ENCODE measurements at regions not wholly inside any gene's neighbourhood (a gene's known extent, or its start where the extent isn't known, plus 50 kb on each side); places are given as distances from the start of the nearest gene placed in this dataset.

DNA sequence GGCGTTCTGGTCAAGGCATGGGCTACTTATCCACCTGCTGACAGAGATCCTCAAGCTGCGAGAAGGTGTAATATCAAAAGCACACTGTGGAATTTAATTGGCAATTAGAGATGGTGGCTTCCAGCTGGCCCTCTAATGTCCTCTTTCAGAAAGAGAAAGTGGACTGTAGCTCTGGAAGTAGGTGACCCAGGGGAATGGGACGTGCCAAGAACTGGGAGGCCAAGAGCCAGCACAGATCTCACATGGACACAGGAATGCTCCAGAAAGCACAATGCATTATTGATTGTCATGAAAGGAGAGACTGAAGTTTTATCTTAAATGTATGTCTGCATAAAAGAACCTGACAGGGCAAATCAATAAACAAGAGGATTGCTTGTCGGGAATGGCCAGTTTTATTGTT is 198.6 kb upstream of the CDH4 start:
- Histone ChIP-seq H3K4me2 (ENCODE audit: low read depth, low read length, poor library complexity, severe bottlenecking) (no peak overlapping the region), H3K9me2 (replicated peaks; ENCODE audit: insufficient read depth, low read length) (no peaks in the 10 kb centered on the region), H3K4me3 (ENCODE audit: low read length) (no peak overlapping the region), H3K27ac (ENCODE audit: low read length) (no peak overlapping the region), H3K4me1 (ENCODE audit: low read length) (no peaks in the 10 kb centered on the region), H3K9ac (ENCODE audit: low read length) (no peak overlapping the region), H2AFZ (ENCODE audit: low read length) (no peak overlapping the region), H3K79me2 (ENCODE audit: low read length) (no peaks in the 10 kb centered on the region), H3K36me3 (ENCODE audit: insufficient read depth, low read length) (no peaks in the 10 kb centered on the region), H3K27me3 (ENCODE audit: low read length) (no peaks in the 10 kb centered on the region), H3K9me3 (ENCODE audit: low read length) (no peaks in the 10 kb centered on the region), H4K20me1 (ENCODE audit: insufficient read depth, low read depth, low read length) (no peaks in the 10 kb centered on the region)
- DNase-seq: no peak

DNA sequence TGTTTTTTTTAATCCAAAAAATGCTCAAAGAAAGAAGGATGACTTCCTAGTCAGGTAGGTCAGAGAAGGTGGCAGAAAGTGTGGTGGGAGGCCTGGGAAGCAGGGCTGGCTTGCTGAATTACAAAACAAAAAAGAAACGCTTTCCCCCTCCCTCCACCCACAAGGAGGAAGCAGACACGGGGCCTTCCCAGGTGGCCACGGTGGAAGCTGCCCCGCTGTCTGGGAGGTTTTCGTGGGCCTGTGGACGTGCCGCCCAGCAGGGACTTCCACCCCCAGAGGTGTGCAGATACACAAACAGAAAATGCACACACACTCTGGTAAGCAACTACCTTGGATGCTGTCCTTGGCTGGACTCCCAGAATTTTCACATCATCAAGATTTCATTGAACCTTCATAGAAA is 198.2 kb upstream of the CDH4 start:
- no peaks in the 10 kb centered on the region for H3K27me3 ChIP-seq (ENCODE audit: low read length)
- no peaks in the 10 kb centered on the region for H3K79me2 ChIP-seq (ENCODE audit: low read length)
- H3K9me2 ChIP-seq (replicated peaks; ENCODE audit: insufficient read depth, low read length): no peaks in the 10 kb centered on the region
- H2AFZ ChIP-seq (ENCODE audit: low read length): no peak overlapping the region
- no peaks in the 10 kb centered on the region for H3K9me3 ChIP-seq (ENCODE audit: low read length)
- H4K20me1 ChIP-seq (ENCODE audit: insufficient read depth, low read depth, low read length): no peaks in the 10 kb centered on the region
- H3K27ac ChIP-seq (ENCODE audit: low read length): no peak overlapping the region
- H3K36me3 ChIP-seq (ENCODE audit: insufficient read depth, low read length): no peaks in the 10 kb centered on the region
- DNase-seq: no peak
- H3K9ac ChIP-seq (ENCODE audit: low read length): no peak overlapping the region
- H3K4me1 ChIP-seq (ENCODE audit: low read length): no peaks in the 10 kb centered on the region
- H3K4me3 ChIP-seq (ENCODE audit: low read length): no peak overlapping the region
- H3K4me2 ChIP-seq (ENCODE audit: low read depth, low read length, poor library complexity, severe bottlenecking): no peak overlapping the region

DNA sequence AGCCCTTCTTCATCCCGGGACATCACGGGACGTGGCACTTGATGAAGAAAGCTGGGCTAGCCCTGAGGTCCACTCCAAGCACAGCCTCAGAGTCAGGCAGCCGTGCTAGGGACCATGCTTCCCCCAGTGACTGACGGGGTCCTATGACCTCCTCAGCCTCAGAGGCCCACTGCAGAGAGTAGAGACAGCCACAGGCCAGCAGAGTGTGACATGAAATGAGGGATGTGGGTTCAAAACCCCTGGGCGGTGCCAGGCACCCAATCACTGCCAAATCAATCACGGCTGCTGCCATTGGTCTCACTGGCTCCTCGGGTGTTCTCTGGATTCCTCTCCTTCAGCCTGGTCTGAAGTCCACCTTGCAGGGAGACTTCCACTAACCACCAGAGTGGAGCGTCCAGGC is 197.7 kb upstream of the CDH4 start:
- Histone ChIP-seq H3K79me2 (ENCODE audit: low read length) (no peaks in the 10 kb centered on the region), H3K4me2 (ENCODE audit: low read depth, low read length, poor library complexity, severe bottlenecking) (no peak overlapping the region), H3K27me3 (ENCODE audit: low read length) (no peaks in the 10 kb centered on the region), H4K20me1 (ENCODE audit: insufficient read depth, low read depth, low read length) (no peaks in the 10 kb centered on the region), H3K27ac (ENCODE audit: low read length) (no peak overlapping the region), H3K4me1 (ENCODE audit: low read length) (no peaks in the 10 kb centered on the region), H2AFZ (ENCODE audit: low read length) (no peak overlapping the region), H3K36me3 (ENCODE audit: insufficient read depth, low read length) (no peaks in the 10 kb centered on the region), H3K9ac (ENCODE audit: low read length) (no peak overlapping the region), H3K4me3 (ENCODE audit: low read length) (no peak overlapping the region), H3K9me2 (replicated peaks; ENCODE audit: insufficient read depth, low read length) (no peaks in the 10 kb centered on the region), H3K9me3 (ENCODE audit: low read length) (no peaks in the 10 kb centered on the region)
- DNase-seq: no peak

DNA sequence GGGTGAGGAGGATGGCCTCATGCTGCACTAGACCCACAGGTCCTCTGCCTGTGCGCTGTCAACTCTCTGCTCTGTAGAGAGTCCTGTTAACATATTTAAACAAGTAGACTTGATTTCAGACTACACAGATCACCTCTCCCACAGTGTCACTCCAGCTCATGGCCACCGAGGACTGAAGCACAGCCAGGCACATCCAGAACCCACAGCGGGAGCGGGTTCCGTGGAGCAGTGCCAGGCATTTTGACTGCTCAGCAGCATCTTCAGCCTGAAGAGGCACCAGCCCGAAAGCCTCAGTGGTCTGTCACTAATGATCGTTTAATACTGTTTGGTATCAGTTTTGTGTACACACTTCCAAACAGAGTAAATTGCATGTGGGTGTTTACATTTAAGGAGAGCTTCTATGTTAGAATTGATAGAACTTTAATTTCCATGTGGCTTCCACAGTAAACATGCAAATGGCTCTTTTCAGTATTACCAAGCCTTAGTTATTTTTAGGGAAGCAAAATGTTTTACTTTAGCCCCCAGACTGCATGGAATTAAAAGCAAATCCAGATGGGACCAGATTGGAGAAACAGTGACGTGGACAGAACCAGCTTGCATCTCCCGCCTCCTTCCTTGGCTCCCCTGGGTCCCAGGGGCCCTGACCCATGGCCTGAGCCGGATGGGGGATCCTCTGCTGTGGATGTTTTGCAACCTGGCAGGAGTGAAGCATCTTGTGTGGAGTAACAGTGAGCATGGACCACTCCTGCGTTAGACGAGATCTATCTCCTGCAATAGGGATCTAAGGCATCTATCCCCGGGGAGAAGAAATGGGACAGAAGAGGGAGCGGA is 196.7 kb upstream of the CDH4 start:
- Histone ChIP-seq H3K27ac (ENCODE audit: low read length) (no peak overlapping the region), H3K79me2 (ENCODE audit: low read length) (no peaks in the 10 kb centered on the region), H4K20me1 (ENCODE audit: insufficient read depth, low read depth, low read length) (no peaks in the 10 kb centered on the region), H3K9me3 (ENCODE audit: low read length) (no peaks in the 10 kb centered on the region), H3K36me3 (ENCODE audit: insufficient read depth, low read length) (no peaks in the 10 kb centered on the region), H3K9me2 (replicated peaks; ENCODE audit: insufficient read depth, low read length) (no peaks in the 10 kb centered on the region), H3K9ac (ENCODE audit: low read length) (no peak overlapping the region), H3K27me3 (ENCODE audit: low read length) (no peaks in the 10 kb centered on the region), H3K4me1 (ENCODE audit: low read length) (no peaks in the 10 kb centered on the region), H3K4me3 (ENCODE audit: low read length) (no peak overlapping the region), H2AFZ (ENCODE audit: low read length) (no peak overlapping the region), H3K4me2 (ENCODE audit: low read depth, low read length, poor library complexity, severe bottlenecking) (no peak overlapping the region)
- DNase-seq: no peak

DNA sequence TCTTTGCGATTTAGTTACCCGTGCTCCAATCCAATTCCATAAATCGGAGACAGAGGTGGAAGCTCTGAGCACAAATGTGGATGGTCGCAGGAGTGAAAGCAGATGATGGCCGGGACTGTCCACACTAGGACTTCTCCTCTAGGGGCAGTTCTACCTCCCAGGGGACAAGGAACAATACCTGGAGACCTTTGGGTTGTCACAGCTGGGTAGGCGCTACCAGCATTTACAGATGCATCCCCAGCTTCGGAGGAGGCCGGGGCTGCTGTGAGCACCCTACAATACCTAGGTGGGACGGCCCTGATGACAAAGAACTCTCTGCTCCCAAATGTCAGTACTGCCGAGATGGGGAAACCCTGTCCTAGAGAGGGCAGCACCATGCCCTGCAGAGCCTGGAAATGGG is 195.9 kb upstream of the CDH4 start:
- H4K20me1 ChIP-seq (ENCODE audit: insufficient read depth, low read depth, low read length): no peaks in the 10 kb centered on the region
- H3K4me3 ChIP-seq (ENCODE audit: low read length): no peak overlapping the region
- H3K79me2 ChIP-seq (ENCODE audit: low read length): no peaks in the 10 kb centered on the region
- no peak overlapping the region for H3K27ac ChIP-seq (ENCODE audit: low read length)
- no peaks in the 10 kb centered on the region for H3K36me3 ChIP-seq (ENCODE audit: insufficient read depth, low read length)
- H3K9me3 ChIP-seq (ENCODE audit: low read length): no peaks in the 10 kb centered on the region
- H3K9me2 ChIP-seq (replicated peaks; ENCODE audit: insufficient read depth, low read length): no peaks in the 10 kb centered on the region
- DNase-seq: no peak
- no peaks in the 10 kb centered on the region for H3K27me3 ChIP-seq (ENCODE audit: low read length)
- no peaks in the 10 kb centered on the region for H3K4me1 ChIP-seq (ENCODE audit: low read length)
- H2AFZ ChIP-seq (ENCODE audit: low read length): no peak overlapping the region
- H3K4me2 ChIP-seq (ENCODE audit: low read depth, low read length, poor library complexity, severe bottlenecking): no peak overlapping the region
- H3K9ac ChIP-seq (ENCODE audit: low read length): no peak overlapping the region

DNA sequence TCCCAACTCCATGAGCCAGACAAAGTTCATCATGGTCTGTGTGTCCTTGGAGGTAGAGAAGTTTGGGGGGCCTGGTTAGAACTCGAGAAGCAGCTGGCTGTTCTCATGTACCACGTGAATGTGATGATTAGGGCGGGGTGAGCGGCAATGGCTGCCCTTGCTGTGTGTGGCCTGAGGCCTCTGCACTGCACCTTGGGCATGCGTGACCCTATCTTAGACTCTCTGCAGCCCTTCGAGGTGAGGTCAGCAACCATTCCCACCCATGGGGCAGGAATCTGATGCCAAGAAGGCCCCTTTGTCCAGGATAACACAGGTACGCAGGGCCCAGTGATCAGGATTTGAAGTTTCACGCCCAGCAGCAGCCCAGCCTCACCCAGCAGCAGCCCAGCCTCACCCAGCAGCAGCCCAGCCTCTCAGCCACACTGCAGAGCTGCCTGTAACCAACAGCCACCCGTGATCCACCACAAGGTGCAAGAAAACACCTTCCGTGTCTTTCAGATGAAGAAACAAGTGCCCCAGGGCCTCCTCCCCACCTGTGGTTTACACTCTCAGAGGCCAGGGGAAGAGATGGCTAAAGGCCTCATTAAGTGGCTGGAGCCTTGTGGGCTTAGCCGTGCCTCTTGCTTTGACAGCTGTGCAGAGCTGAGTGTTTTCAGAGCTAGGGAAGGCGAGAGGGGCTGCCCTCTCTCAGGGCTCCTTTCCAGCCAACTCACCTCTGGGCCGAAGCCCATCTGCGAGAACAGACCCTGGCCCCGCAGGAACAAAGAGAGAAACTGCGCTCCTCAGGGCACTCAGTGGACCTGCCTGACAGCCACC is 195.2 kb upstream of the CDH4 start:
- H2AFZ ChIP-seq (ENCODE audit: low read length): no peak overlapping the region
- H3K79me2 ChIP-seq (ENCODE audit: low read length): no peaks in the 10 kb centered on the region
- no peaks in the 10 kb centered on the region for H3K36me3 ChIP-seq (ENCODE audit: insufficient read depth, low read length)
- H3K27ac ChIP-seq (ENCODE audit: low read length): no peak overlapping the region
- H3K9me3 ChIP-seq (ENCODE audit: low read length): no peaks in the 10 kb centered on the region
- no peak overlapping the region for H3K4me2 ChIP-seq (ENCODE audit: low read depth, low read length, poor library complexity, severe bottlenecking)
- no peak overlapping the region for H3K9ac ChIP-seq (ENCODE audit: low read length)
- H3K4me3 ChIP-seq (ENCODE audit: low read length): no peak overlapping the region
- H3K27me3 ChIP-seq (ENCODE audit: low read length): no peaks in the 10 kb centered on the region
- no peaks in the 10 kb centered on the region for H4K20me1 ChIP-seq (ENCODE audit: insufficient read depth, low read depth, low read length)
- no peak for DNase-seq
- no peaks in the 10 kb centered on the region for H3K9me2 ChIP-seq (replicated peaks; ENCODE audit: insufficient read depth, low read length)
- no peaks in the 10 kb centered on the region for H3K4me1 ChIP-seq (ENCODE audit: low read length)

DNA sequence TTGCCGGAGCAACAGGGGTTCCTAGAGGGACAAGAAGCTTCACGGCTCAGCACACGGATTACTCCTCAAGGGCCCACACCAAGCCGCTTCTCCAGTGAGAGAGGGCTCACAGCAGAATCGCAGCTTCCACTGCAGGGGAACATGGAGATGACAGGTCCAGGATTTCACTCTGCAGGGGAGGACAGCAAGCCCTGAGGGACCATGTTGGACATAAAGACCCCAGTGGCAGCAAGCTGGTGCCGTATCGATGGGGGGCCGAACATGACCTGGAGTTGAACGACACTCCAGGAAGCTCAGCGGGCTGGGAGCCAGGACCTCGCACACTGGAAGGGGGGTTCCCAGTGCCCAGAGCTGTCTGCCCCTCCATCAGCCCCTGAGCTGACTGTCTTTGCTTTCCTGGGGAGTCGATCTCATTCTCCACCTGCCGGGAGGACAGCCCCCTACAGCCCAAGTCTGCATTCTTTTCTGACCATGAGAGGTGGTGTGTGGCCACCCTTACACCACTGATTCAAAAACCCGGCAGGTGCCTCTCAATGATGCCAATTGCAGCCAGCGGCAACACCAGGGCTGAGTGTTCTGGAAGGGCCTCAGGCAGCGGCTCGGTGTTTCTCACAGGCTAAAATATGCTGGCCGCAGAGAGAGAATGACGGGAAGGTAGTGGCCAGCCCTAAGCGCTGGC is 194.5 kb upstream of the CDH4 start:
- Histone ChIP-seq H3K9me2 (replicated peaks; ENCODE audit: insufficient read depth, low read length) (no peaks in the 10 kb centered on the region), H3K27me3 (ENCODE audit: low read length) (no peaks in the 10 kb centered on the region), H3K27ac (ENCODE audit: low read length) (no peak overlapping the region), H4K20me1 (ENCODE audit: insufficient read depth, low read depth, low read length) (no peaks in the 10 kb centered on the region), H3K4me3 (ENCODE audit: low read length) (no peak overlapping the region), H3K9ac (ENCODE audit: low read length) (no peak overlapping the region), H3K9me3 (ENCODE audit: low read length) (no peaks in the 10 kb centered on the region), H2AFZ (ENCODE audit: low read length) (no peak overlapping the region), H3K79me2 (ENCODE audit: low read length) (no peaks in the 10 kb centered on the region), H3K36me3 (ENCODE audit: insufficient read depth, low read length) (no peaks in the 10 kb centered on the region), H3K4me1 (ENCODE audit: low read length) (no peaks in the 10 kb centered on the region), H3K4me2 (ENCODE audit: low read depth, low read length, poor library complexity, severe bottlenecking) (no peak overlapping the region)
- no peak for DNase-seq

DNA sequence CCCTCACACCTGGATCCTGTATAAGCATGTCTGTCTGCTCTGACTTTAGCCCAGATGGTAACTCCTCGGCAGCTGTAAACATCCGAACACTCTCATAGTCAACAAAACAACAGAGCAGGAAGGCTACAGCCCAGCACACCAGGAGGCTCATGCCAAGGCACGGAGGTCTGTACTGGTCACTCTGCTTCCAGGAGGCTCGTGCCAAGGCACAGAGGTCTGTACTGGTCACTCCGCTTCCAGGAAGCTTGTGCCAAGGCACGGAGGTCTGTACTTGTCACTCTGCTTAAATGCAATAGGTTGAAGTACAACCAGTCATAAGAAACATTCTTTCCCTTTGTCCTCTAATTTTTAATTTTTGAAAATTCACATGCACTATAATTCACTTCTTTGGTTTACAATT is 190.1 kb upstream of the CDH4 start:
- H3K27ac ChIP-seq (ENCODE audit: low read length): no peak overlapping the region
- H3K9ac ChIP-seq (ENCODE audit: low read length): no peak overlapping the region
- no peak for DNase-seq
- H3K79me2 ChIP-seq (ENCODE audit: low read length): no peaks in the 10 kb centered on the region
- no peaks in the 10 kb centered on the region for H3K9me2 ChIP-seq (replicated peaks; ENCODE audit: insufficient read depth, low read length)
- no peak overlapping the region for H3K4me2 ChIP-seq (ENCODE audit: low read depth, low read length, poor library complexity, severe bottlenecking)
- no peaks in the 10 kb centered on the region for H3K4me1 ChIP-seq (ENCODE audit: low read length)
- no peaks in the 10 kb centered on the region for H4K20me1 ChIP-seq (ENCODE audit: insufficient read depth, low read depth, low read length)
- no peaks in the 10 kb centered on the region for H3K27me3 ChIP-seq (ENCODE audit: low read length)
- H3K9me3 ChIP-seq (ENCODE audit: low read length): no peaks in the 10 kb centered on the region
- H3K4me3 ChIP-seq (ENCODE audit: low read length): no peak overlapping the region
- no peak overlapping the region for H2AFZ ChIP-seq (ENCODE audit: low read length)
- H3K36me3 ChIP-seq (ENCODE audit: insufficient read depth, low read length): no peaks in the 10 kb centered on the region
